Cardiac septum (tissue), 1 donor: ENCODE measurements at regions not wholly inside any gene's neighbourhood (a gene's known extent, or its start where the extent isn't known, plus 50 kb on each side); places are given as distances from the start of the nearest gene placed in this dataset.
"Not testable (repeated sequence)": the region's sequence is repeated elsewhere in the genome, so short reads cannot be mapped to it uniquely, and the experiment has no call there.

Experiments
- DNase-seq: peaks from one replicate; pipeline ENCODE4 v3.0.0-alpha.2; 2020; ENCODE audit warnings: low spot score
- intact Hi-C: fragments of 100-400 bp; cut with DNase I; formaldehyde crosslinking; loops from one replicate; pipeline ENCODE4 v1.14.0; 2022
- donor health status: DM: no; HTN: no; CAD: no.

DNA sequence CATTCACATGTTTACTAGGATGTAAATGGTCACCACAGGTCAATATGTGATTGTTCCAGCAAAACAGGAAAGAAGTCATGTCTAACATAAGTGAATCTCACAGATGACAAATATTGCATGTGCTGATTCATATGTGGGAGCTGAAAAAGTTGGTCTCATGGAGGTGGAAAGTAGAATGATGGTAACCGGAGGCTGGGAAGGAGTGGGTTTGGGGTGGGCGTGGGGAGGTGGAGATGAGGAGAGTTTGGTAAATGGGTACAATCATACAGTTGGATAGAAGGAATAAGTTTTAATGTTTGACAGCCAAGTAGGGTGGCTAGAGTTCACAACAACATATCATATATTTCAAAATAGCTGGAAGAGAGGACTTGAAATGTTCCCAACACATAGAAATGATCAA, 83.8 kb upstream of the RANBP3L start:
- DNase-seq = no peak
- intact Hi-C loops = no loop called here

DNA sequence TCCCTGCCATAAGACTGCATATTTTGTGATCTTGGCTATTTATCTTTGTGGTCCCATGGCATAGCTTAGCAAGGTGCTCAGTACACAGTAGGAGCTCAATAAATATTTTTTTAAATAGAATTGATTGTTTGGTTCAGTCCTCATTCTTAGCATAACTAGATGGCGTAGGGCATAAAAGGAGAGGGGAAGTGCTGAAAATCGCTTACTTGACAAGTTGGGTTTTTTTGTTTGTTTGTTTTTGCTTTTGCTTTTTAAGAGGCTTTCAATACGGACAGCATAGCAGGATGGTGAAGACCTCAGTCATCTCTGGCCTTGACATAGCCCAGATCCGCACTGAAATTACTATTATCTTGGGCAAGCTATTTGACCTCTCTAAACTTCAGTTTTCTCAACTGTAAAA, 86.6 kb upstream of the RANBP3L start:
- intact Hi-C loops = no loop called here
- no peak for DNase-seq

DNA sequence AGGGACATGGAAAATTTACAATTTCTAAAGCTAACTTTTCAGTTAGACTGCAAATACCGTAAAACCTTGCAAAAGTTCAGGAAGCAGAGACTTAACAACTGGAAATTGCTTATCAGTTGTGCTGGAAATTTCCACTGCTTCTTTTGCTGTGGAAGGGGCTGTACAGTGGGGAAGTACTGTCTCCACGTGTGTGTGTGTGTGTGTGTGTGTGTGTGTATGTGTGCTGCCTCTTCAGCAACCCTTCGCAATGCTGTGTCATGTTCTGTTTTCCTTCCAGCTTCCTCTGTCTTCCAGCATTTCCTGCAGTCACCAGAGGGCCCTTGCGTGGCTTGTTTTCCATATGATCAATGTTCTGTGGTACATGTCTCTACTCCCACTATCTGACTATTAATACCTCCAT, 87.5 kb upstream of the RANBP3L start:
- intact Hi-C loops = no loop called here
- no peak for DNase-seq

DNA sequence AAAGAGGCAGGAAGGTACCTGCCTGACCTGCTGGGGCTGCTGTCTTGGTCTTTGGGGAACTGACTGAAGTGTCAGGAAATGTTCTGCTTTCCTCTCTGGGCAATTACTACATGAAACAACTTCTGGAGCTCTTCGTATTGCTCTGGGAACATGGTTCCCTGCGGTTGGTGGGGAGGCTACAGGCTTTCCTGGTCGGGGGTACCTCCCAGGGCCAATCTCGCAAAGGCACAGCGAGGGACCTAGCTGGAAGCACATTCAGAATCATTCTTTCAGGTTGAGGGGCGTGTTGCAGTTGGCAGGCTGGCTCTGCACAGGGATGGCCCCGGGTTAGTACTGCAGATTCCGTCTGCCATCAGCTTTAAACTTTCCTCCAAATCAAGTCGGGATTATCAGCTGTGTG, 88.9 kb upstream of the RANBP3L start:
- DNase-seq = no peak
- intact Hi-C loops = loop anchor here (5.0 kb wide), 1 partner anchor 123 kb away; no protein-coding TSS in a partner anchor

DNA sequence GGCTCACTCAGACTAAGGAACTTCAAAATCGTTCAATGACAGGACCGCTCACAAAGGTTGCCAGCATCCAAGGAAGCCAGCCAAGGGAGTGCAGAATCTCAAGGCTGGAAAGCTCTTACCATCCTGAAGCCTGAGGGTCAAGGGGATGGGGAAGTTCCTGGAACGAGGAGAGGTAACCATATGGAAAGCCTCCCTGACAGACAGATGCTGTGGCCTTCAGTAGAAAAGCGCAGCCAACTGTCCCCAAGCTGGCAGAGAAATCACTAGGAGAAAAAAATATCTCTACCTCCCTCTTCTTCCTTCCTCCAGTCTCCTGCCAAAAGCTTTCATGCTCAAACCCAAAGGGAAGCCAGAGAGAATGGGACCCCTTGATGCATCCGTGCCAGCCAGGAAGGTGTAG, 90.5 kb upstream of the RANBP3L start:
- DNase-seq = no peak
- intact Hi-C loops = loop anchor here (5.0 kb wide), 1 partner anchor 125 kb away; no protein-coding TSS in a partner anchor

DNA sequence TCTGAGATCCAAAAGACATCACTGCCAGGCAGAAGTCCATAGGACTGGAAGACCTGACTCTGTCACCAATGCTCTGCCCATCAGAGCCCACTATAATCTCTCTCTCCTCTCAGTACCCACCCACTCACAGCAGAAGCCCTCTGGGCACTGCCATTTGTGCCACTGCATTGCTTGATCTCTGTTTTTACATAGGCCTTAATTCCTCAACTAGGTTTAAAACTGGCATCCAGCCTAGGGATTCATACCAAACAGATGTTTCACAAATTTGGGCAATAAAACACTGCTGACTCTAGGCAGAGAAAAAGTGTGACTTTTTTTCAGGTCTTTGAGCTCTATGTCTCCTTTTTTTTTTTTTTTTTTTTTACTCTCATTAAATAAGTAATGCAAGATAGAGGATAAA, 91.1 kb upstream of the RANBP3L start:
- intact Hi-C loops = loop anchor here (5.0 kb wide), 1 partner anchor 126 kb away; no protein-coding TSS in a partner anchor
- DNase-seq = no peak

DNA sequence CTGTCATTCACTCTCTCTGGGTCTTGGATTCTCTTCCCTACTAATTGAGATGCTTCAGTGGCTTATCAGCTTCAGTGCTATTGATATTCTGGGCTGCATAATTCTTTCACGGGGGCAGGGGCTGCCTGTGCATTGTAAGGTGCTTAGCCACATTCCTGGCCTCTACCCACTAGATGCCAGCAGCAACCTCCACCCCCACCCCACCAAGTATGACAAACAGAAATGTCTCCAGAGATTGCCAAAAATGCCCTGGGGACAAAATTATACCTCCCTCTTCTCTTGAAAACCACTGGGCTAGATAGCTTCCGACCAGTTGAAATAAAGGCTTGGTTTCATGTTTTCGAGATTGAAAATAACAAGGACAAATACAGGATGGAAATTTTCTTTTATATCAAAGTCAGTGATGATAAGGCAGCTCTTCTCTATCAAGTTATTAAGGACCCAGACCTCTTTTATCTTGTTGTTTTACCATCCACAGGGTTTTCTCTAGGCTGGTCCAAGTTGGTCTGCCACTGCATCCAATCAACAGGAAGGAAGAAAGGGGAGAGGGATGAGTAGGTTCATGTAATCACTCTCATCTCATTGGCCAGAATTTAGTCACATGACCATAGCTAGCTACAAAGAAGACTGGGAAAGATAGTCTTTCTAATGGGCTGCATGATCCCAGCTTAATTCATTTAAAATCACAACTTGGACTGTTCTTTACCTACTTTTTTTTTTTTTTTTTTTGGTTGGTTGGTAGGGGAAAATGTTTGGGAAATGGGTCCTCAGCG, 92.1 kb upstream of the RANBP3L start:
- intact Hi-C loops = loop anchor here (5.0 kb wide), 1 partner anchor 127 kb away; no protein-coding TSS in a partner anchor
- no peak for DNase-seq

DNA sequence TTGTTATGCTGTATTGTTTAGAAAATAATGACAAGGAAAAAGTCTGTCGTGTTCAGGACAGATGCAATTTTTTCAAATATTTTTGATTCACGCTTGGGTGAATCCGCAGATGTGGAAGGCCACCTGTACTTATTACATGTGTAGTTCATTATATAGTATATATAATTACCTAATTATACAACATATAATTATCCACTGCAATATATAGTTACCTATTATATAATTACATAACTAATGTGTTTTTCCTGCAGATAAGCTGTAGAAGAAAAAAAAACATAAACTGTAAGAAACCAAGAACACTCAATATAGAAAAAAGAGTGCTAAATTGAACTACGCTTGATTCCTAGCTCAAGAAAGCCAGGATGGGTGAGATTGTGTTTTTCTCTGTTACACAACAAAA, 93.6 kb upstream of the RANBP3L start:
- intact Hi-C loops = no loop called here
- no peak for DNase-seq

DNA sequence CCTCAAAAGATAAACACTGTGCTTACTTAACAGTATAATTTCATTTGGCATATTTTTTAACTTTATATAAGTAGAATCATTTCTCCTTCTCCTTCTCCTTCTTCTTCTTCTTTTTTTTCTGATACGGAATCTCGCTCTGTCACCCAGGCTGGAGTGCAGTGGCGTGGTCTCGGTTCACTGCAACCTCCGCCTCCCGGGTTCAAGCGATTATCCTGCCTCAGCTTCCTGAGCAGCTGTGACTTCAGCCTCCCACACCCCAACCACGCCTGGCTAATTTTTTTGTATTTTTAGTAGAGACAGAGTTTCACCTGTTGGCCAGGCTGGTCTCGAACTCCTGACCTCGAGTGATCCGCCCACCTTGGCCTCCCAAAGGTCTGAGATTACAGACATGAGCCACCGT, 94.2 kb upstream of the RANBP3L start:
- intact Hi-C loops = not testable (repeated sequence)

DNA sequence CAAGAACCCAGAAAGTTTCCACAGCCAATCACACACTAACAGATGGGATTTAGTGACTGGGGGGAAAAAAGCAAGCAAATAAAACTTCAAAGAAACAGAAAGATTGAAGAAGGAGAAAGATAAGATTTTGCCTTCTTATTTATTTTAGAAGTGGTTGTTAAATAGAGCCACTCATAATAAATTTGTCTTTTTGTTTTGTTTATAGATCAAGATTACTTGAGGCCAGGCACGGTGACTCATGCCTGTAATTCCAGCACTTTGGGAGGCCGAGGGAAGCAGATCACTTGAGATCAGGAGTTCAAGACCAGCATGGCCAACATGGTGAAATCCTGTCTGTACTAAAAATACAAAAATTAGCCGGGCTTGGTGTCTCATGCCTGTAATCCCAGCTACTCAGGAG, 94.9 kb upstream of the RANBP3L start:
- intact Hi-C loops = no loop called here
- DNase-seq = no peak

More for the DNA sequence above, 94.2 kb upstream of the RANBP3L start:
- not testable (repeated sequence) for DNase-seq

DNA sequence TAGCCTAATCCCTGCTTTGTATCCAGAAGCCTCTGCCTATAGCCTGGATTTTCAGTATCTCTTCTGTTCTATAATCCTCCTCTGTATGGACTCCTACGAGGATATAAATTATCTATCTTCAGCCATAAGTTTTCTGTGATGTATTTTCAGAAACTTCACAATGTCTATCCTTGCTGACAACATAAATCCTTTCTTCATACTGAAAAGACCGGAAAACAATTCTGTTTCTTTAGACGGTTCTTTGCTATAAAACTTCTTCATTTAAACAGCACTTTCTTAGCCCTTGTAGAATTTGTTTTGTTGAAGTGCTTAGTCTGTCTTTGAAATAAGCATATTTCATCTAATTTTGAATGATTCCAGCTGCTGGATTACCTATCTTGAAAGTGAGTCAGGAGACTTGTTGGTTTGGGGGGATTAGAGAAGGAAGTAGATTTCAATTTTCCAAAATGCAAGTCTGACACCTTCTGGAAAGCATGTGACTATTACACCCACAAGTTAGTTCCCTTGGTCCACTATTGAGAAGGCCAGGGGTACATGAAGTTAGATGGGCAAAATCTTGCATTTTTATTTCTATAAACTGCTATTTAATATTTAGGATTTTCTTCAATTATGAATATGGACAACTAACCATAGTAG, 96.3 kb upstream of the RANBP3L start:
- intact Hi-C loops = no loop called here

DNA sequence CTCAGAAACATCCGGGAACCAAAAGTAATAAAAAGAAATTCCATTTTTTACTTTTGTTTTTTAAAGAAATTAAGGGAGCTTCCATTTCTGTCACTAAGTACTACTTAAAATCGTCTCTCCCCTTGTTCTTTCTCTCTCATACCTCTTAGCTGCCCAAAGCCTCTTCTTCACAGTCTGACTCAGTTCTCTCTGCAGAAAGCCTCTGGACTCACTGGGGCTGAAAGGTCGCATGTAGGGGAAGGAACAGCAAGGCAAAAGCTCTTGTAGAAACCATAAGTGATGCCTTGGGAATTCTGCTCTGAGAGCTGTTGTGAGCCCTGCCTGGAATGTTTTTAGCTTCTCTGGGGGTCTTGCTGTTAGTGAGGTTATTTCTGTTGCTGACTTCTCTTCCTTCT, 100.8 kb upstream of the RANBP3L start:
- intact Hi-C loops = no loop called here
- no peak for DNase-seq

More for the DNA sequence above, 96.3 kb upstream of the RANBP3L start:
- DNase-seq = no peak

DNA sequence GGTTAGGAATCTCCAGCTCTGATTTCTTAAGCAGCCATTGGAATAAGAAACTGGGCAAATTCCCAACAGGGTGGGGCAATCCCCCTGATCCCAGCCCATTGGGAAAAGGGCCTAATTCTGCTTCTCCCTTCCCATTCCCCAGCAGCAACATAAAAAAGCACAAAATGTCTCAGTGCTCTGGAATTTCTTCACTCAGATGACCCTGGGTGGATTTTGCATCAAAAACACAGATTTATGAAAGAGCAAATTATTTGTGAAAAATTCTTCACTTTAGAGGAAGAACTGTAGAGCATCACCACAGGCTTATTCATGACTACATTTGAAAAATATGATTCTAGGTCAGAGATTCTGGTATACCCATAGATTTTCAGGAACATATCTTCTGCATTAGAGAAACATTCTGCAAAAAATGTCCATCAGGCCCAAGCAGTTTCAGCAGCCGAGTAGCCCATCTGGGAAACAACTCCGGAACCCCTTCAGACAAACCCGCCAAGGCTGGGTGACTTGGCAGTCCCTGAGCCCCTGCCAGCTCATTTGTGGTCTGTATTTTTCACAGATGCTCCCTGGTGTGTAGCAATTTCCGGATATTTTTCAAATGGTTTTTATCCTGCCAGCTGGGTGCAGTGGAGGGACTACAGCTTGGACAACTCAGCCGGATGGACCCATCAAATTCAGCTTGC, 102.1 kb upstream of the RANBP3L start:
- no peak for DNase-seq
- intact Hi-C loops = no loop called here

DNA sequence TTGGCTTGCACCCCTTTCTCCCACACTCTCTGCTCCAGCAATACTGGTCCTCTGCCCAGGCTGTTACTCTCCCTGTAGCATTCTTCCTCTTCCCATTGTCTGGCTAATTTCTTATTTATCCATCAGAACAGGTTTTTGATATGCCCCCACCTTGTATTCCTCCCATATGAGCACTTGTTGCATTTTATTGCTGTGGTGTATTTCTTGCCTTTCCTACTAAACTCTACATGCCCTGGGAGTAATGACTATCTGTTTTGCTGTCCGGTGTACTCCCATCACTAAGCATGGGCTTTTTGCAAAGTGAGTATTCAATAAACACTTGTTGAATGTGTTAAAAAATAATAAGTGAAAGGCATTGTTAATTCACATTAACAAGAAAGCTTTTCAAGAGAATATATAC, 104.3 kb upstream of the RANBP3L start:
- intact Hi-C loops = no loop called here
- DNase-seq = no peak

DNA sequence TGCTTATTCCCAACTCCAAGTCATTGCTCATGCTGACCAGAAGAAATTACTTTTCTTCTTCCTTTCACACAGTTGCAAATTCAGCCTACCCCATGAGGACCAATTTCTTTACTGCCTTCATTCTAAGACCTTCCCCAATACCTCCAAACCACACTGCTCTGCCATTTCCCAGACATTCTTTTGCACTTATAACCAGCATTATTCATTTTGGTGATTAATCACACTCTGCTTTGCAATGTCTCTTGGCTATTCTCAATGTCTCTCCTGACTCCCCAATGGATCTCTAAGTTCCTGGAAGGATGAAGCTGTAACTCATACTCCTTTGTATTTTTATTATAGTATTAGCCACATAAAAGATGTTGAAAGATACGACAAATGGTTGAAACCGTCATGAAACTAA, 105.7 kb upstream of the RANBP3L start:
- intact Hi-C loops = no loop called here
- DNase-seq = no peak

DNA sequence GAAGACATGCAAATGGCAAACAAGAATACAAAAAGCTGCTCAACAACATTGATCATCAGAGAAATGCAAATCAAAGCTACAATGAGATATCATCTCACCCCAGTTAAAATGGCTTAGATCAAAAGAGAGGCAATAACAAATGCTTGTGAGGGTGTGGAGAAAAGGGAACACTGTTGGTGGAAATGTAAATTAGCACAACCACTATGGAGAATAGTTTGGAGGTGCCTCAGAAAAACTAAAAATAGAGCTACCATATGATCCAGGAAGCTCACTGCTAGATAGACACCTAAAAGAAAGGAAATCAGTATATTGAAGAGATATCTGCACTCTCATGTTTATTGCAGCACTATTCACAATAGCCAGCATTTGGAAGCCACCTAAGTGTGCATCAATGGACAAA, 108.0 kb upstream of the RANBP3L start:
- DNase-seq, intact Hi-C loops: not testable (repeated sequence)

DNA sequence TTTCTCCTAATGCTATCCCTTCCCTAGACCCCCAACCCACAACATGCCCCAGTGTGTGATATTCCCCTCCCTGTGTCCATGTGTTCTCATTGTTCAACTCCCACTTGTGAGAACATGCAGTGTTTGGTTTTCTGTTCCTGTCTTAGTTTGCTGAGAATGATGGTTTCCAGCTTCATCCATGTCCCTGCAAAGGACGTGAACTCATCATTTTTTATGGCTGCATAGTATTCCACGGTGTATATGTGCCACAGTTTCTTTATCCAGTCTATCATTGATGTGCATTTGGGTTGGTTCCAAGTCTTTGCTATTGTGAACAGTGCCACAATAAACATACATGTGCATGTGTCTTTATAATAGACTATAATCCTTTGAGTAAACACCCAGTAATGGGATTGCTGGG, 109.0 kb upstream of the RANBP3L start:
- intact Hi-C loops, DNase-seq: not testable (repeated sequence)

DNA sequence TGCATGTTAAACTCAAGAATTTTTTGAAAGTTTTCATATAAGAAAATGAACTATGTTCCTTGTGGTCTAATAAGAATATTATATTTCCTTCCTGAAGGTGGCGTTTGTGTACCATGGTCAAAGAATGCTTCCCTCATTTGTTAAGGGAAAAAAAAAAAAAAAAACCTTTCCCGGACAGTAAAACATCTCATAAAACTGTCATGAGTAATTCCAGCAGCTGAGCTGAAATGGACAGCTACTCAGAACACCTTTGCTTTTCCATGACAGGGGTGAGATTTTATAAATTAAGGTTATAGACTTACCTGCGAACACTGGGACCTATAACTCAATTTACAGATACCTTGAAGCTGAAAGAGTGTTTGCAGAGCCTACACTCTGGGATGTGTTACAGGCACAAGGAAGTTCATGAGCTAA, 113.2 kb upstream of the RANBP3L start:
- no peak for DNase-seq
- intact Hi-C loops = loop anchor here (5.0 kb wide), 2 partner anchors 92 to 192 kb away; partner anchors contain the start of gene SLC1A3

DNA sequence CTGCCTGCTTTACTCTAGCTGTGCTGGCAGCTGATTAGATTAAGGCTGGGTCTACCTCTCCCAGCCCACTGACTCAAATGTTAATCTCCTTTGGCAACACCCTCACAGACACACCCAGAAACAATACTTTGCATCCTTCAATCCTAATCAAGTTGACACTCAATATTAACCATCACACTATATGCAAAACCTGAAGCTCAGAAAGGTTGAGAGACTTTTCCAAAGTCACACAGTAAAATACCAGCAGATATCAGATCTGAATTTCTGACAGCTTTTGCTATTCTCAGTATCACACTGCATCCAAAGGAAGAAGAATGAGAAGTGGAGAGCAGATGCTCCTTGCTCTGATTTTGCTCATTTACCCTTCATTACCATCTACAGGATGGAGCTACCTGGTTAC, 114.9 kb upstream of the RANBP3L start:
- intact Hi-C loops = loop anchor here (1.0 to 5.0 kb wide), 3 partner anchors 91 to 277 kb away; partner anchors contain the start of gene SLC1A3
- DNase-seq = no peak

DNA sequence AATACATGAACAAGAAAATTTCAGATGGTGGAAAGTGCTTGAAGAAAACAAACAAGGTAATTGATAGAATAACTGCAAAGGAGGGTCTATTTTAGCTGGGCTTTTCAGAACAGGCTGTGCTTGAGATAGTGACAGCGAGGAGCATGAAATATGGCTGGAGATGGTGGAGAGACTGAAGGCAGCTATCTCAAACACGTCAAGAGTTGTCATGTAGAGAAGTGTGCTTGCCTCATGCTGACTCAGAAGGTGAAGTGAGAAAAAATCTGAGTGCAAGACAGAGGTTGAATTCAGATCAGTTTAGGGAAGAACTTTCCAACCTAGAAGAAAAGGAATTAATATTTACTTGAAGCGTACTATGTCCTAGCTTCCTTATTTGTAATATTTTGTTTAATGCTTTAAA, 115.5 kb upstream of the RANBP3L start:
- DNase-seq = no peak
- intact Hi-C loops = loop anchor here (5.0 kb wide), 2 partner anchors 90 to 190 kb away; partner anchors contain the start of gene SLC1A3
